Caki2 (cell line): ENCODE measurements at regions not wholly inside any gene's neighbourhood (a gene's known extent, or its start where the extent isn't known, plus 50 kb on each side); places are given as distances from the start of the nearest gene placed in this dataset.

Experiments
- DNase-seq: peaks from one replicate; pipeline ENCODE4 v3.0.0-alpha.2; 2015; ENCODE audit warnings: low read depth
- in situ Hi-C: cut with HindIII; loops from 2 replicates; pipeline ENCODE4 v1.10.0; 2016; ENCODE audit warnings: low sequenced_read_pairs, low pct_unique_long_range_greater_than_20kb, mixed read lengths

- in situ Hi-C loops: no loop called here
- DNase-seq: no peak
These were observed 729.8 kb upstream of the SLC10A2 start for GRCh38 chr13:103795892-103796478.

- in situ Hi-C loops: no loop called here
These were observed 728.3 kb upstream of the SLC10A2 start for GRCh38 chr13:103794526-103794925.

GRCh38 chr13:103788061-103788652, 721.9 kb upstream of the SLC10A2 start:
- in situ Hi-C loops: no loop called here
- no peak for DNase-seq

More at GRCh38 chr13:103794526-103794925, 728.3 kb upstream of the SLC10A2 start:
- DNase-seq: no peak

- in situ Hi-C loops: no loop called here
- no peak for DNase-seq
These were observed 706.4 kb upstream of the SLC10A2 start for GRCh38 chr13:103772576-103772975.

GRCh38 chr13:103762523-103762922, 696.3 kb upstream of the SLC10A2 start:
- in situ Hi-C loops: no loop called here
- DNase-seq: no peak

GRCh38 chr13:103759361-103759760, 693.1 kb upstream of the SLC10A2 start:
- in situ Hi-C loops: no loop called here
- no peak for DNase-seq

GRCh38 chr13:103758222-103758621, 692.0 kb upstream of the SLC10A2 start:
- in situ Hi-C loops: no loop called here
- no peak for DNase-seq

- no peak for DNase-seq
- in situ Hi-C loops: no loop called here
These were observed 691.1 kb upstream of the SLC10A2 start for GRCh38 chr13:103757361-103757760.

- in situ Hi-C loops: no loop called here
- no peak for DNase-seq
These were observed 688.6 kb upstream of the SLC10A2 start for GRCh38 chr13:103754783-103755182.

- DNase-seq: no peak
- in situ Hi-C loops: no loop called here
These were observed 668.6 kb upstream of the SLC10A2 start for GRCh38 chr13:103734837-103735236.

- no peak for DNase-seq
- in situ Hi-C loops: no loop called here
These were observed 665.7 kb upstream of the SLC10A2 start for GRCh38 chr13:103731959-103732358.

- in situ Hi-C loops: no loop called here
- DNase-seq: no peak
These were observed 664.2 kb upstream of the SLC10A2 start for GRCh38 chr13:103730407-103730806.

- in situ Hi-C loops: no loop called here
- DNase-seq: no peak
These were observed 660.6 kb upstream of the SLC10A2 start for GRCh38 chr13:103726808-103727207.

GRCh38 chr13:103716718-103717117, 650.5 kb upstream of the SLC10A2 start:
- in situ Hi-C loops: no loop called here
- no peak for DNase-seq

- no peak for DNase-seq
- in situ Hi-C loops: no loop called here
These were observed 649.1 kb upstream of the SLC10A2 start for GRCh38 chr13:103715335-103715734.

GRCh38 chr13:103703246-103703645, 637.0 kb upstream of the SLC10A2 start:
- no peak for DNase-seq
- in situ Hi-C loops: no loop called here

- in situ Hi-C loops: no loop called here
- no peak for DNase-seq
These were observed 631.8 kb upstream of the SLC10A2 start for GRCh38 chr13:103698000-103698399.

- no peak for DNase-seq
- in situ Hi-C loops: no loop called here
These were observed 629.1 kb upstream of the SLC10A2 start for GRCh38 chr13:103695320-103695719.

GRCh38 chr13:103694471-103694870, 628.3 kb upstream of the SLC10A2 start:
- no peak for DNase-seq
- in situ Hi-C loops: no loop called here

- in situ Hi-C loops: no loop called here
These were observed 627.8 kb upstream of the SLC10A2 start for GRCh38 chr13:103694033-103694432.

More at GRCh38 chr13:103694033-103694432, 627.8 kb upstream of the SLC10A2 start:
- DNase-seq: no peak
